T-helper 9 cell (primary cell): ENCODE measurements at regions not wholly inside any gene's neighbourhood (a gene's known extent, or its start where the extent isn't known, plus 50 kb on each side); places are given as distances from the start of the nearest gene placed in this dataset.
"Not testable (repeated sequence)": the region's sequence is repeated elsewhere in the genome, so short reads cannot be mapped to it uniquely, and the experiment has no call there.

ENCODE experiments used
- DNase-seq: peaks from one replicate; pipeline ENCODE4 v3.0.0-alpha.2; 2020

- no peak for DNase-seq
These were observed 179.9 kb downstream of the NPHP4 start for GRCh38 chr1:5812295-5812694.

GRCh38 chr1:5811419-5811818, 180.8 kb downstream of the NPHP4 start:
- no peak for DNase-seq

- DNase-seq: no peak
These were observed 181.5 kb downstream of the NPHP4 start for GRCh38 chr1:5810553-5811270.

GRCh38 chr1:5810131-5810530, 182.1 kb downstream of the NPHP4 start:
- no peak for DNase-seq

- no peak for DNase-seq
These were observed 182.9 kb downstream of the NPHP4 start for GRCh38 chr1:5809207-5809788.

- DNase-seq: no peak
These were observed 188.4 kb downstream of the NPHP4 start for GRCh38 chr1:5803851-5804250.

- DNase-seq: no peak
These were observed 189.6 kb downstream of the NPHP4 start for GRCh38 chr1:5802606-5803005.

GRCh38 chr1:5798904-5799303, 193.3 kb downstream of the NPHP4 start:
- no peak for DNase-seq

- DNase-seq: no peak
These were observed 194.0 kb downstream of the NPHP4 start for GRCh38 chr1:5798151-5798730.

GRCh38 chr1:5796028-5796427, 196.2 kb downstream of the NPHP4 start:
- no peak for DNase-seq

- no peak for DNase-seq
These were observed 197.9 kb downstream of the NPHP4 start for GRCh38 chr1:5794279-5794678.

GRCh38 chr1:5793516-5793915, 198.7 kb downstream of the NPHP4 start:
- DNase-seq: no peak

GRCh38 chr1:5781079-5781478, 211.1 kb downstream of the NPHP4 start:
- no peak for DNase-seq

- no peak for DNase-seq
These were observed 211.9 kb downstream of the NPHP4 start for GRCh38 chr1:5780324-5780716.

- no peak for DNase-seq
These were observed 212.5 kb downstream of the NPHP4 start for GRCh38 chr1:5779608-5780323.

- no peak for DNase-seq
These were observed 216.1 kb downstream of the NPHP4 start for GRCh38 chr1:5776035-5776550.

- DNase-seq: no peak
These were observed 218.2 kb downstream of the NPHP4 start for GRCh38 chr1:5774019-5774418.

- no peak for DNase-seq
These were observed 220.4 kb downstream of the NPHP4 start for GRCh38 chr1:5771788-5772187.

GRCh38 chr1:5770981-5771765, 221.1 kb downstream of the NPHP4 start:
- DNase-seq: no peak

- DNase-seq: no peak
These were observed 222.5 kb downstream of the NPHP4 start for GRCh38 chr1:5769760-5770159.

- no peak for DNase-seq
These were observed 223.1 kb downstream of the NPHP4 start for GRCh38 chr1:5769146-5769545.

GRCh38 chr1:5768014-5768413, 224.2 kb downstream of the NPHP4 start:
- no peak for DNase-seq

- DNase-seq: not testable (repeated sequence)
These were observed 225.2 kb downstream of the NPHP4 start for GRCh38 chr1:5766996-5767395.
